ENCODE measurements at regions not wholly inside any gene's neighbourhood (a gene's known extent, or its start where the extent isn't known, plus 50 kb on each side); places are given as distances from the start of the nearest gene placed in this dataset.

DNA sequence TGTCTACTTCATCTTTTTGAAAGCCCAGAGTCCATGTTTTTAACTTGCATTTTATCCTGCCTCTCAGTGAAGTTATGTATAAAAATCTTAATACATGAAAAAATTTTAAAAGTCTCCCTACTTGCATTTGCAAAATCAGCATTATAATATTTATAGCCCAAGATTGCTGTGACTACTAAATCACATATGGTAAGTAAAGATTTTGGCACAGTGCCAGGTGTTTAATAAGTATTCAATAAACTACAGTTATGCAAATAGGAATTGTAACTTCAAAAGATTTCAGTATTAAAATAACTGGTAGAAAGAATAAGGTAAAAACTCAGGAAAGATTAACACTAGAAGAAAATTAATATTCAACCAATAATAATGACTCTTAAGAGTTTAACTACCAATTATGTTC lies 641.7 kb downstream of the LRRIQ3 start:
- Histone ChIP-seq H3K27me3 (replicated peaks in 1 of 4; ENCODE audit: control extremely low read depth in 1 of 4, control insufficient read depth in 3 of 4, insufficient read depth in 4 of 4, low read length in 3 of 4) (no peaks in the 10 kb centered on the region), H2AFZ (ENCODE audit: insufficient read depth, low read depth, low read length, poor library complexity, severe bottlenecking) (no peak overlapping the region), H3K4me2 (replicated peaks; ENCODE audit: low read depth, low read length, poor library complexity, severe bottlenecking) (no peak overlapping the region), H3K36me3 (replicated peaks in 1 of 2; ENCODE audit: control extremely low read depth in 1 of 2, control insufficient read depth in 1 of 2, extremely low read depth in 1 of 2, insufficient read depth in 2 of 2, low read length in 1 of 2) (no peaks in the 10 kb centered on the region), H3K79me2 (ENCODE audit: control insufficient read depth, insufficient read depth, low read length) (no peaks in the 10 kb centered on the region), H3K4me1 (ENCODE audit: control insufficient read depth in 2 of 2, insufficient read depth in 2 of 2, low read length in 2 of 2) (no peaks in the 10 kb centered on the region), H3K27ac (ENCODE audit: low read length in 2 of 2) (no peak overlapping the region), H3K9ac (ENCODE audit: low read length) (no peak overlapping the region), H3K9me3 (ENCODE audit: control extremely low read depth in 1 of 3, control insufficient read depth in 2 of 3, insufficient read depth in 1 of 3, low read length in 2 of 3) (peaks cover 2 to 9% (median 3%) of the 10 kb centered on the region in 3 donors), H4K20me1 (ENCODE audit: control insufficient read depth, insufficient read depth, low read length, poor library complexity, severe bottlenecking) (no peaks in the 10 kb centered on the region), H3K4me3 (ENCODE audit: control extremely low read depth in 1 of 5, extremely low read depth in 1 of 5, insufficient read depth in 1 of 5, low read depth in 2 of 5, low read length in 4 of 5) (no peak overlapping the region)
- Mint-ChIP-seq H3K4me3 (no peak overlapping the region), H3K27me3 (no peaks in the 10 kb centered on the region), H3K9me3 (ENCODE audit: insufficient read depth) (peaks cover 9% of the 10 kb centered on the region), H3K4me1 (no peaks in the 10 kb centered on the region), H3K27ac (no peak overlapping the region)
- ChIA-PET POLR2A (no interaction called here), CTCF (no interaction called here)
- ATAC-seq (ENCODE audit: low read depth) (no peak), DNase-seq (no peak)
- intact Hi-C loops (cut with micrococcal nuclease), result no loop called here
- TF ChIP-seq, protein P1, sequence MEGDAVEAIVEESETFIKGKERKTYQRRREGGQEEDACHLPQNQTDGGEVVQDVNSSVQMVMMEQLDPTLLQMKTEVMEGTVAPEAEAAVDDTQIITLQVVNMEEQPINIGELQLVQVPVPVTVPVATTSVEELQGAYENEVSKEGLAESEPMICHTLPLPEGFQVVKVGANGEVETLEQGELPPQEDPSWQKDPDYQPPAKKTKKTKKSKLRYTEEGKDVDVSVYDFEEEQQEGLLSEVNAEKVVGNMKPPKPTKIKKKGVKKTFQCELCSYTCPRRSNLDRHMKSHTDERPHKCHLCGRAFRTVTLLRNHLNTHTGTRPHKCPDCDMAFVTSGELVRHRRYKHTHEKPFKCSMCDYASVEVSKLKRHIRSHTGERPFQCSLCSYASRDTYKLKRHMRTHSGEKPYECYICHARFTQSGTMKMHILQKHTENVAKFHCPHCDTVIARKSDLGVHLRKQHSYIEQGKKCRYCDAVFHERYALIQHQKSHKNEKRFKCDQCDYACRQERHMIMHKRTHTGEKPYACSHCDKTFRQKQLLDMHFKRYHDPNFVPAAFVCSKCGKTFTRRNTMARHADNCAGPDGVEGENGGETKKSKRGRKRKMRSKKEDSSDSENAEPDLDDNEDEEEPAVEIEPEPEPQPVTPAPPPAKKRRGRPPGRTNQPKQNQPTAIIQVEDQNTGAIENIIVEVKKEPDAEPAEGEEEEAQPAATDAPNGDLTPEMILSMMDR (IDR thresholded peaks at IDR 0.05), result no peak
- no peak for TF ChIP-seq EZH2 (IDR thresholded peaks at IDR 0.05; ENCODE audit: borderline replicate concordance, insufficient read depth, low read depth, low read length, poor library complexity, severe bottlenecking)

DNA sequence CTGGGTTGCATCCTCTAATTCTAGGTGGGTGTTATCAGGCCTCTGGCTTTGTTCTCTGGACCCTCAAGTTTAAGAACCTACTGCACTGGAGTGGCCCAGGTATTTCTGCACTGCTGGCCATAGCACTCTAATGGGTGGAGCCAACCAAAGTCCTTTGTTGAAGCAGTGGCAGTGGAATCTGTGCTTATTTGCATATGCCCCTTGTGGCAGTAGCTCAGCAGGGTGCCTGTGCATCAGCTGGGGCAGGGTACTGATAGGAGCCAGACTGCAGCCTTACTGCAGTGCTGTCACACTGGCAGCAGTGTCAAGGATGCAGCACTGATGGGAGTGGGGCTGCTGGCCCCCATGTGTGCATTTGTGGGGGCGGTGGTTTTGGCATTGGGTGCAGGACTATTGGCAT lies 660.6 kb downstream of the LRRIQ3 start:
- no peak overlapping the region for H3K4me2 ChIP-seq (replicated peaks; ENCODE audit: low read depth, low read length, poor library complexity, severe bottlenecking)
- H3K27me3 ChIP-seq (replicated peaks in 1 of 4; ENCODE audit: control extremely low read depth in 1 of 4, control insufficient read depth in 3 of 4, insufficient read depth in 4 of 4, low read length in 3 of 4), result no peaks in the 10 kb centered on the region
- H3K4me1 ChIP-seq (ENCODE audit: control insufficient read depth in 2 of 2, insufficient read depth in 2 of 2, low read length in 2 of 2), result no peaks in the 10 kb centered on the region
- intact Hi-C loops (cut with micrococcal nuclease), result no loop called here
- H3K9ac ChIP-seq (ENCODE audit: low read length), result no peak overlapping the region
- ChIA-PET CTCF (no interaction called here), POLR2A (no interaction called here)
- H3K36me3 ChIP-seq (replicated peaks in 1 of 2; ENCODE audit: control extremely low read depth in 1 of 2, control insufficient read depth in 1 of 2, extremely low read depth in 1 of 2, insufficient read depth in 2 of 2, low read length in 1 of 2), result no peaks in the 10 kb centered on the region
- peaks cover 0 to 5% (median 0%) of the 10 kb centered on the region in 3 donors for H3K9me3 ChIP-seq (ENCODE audit: control extremely low read depth in 1 of 3, control insufficient read depth in 2 of 3, insufficient read depth in 1 of 3, low read length in 2 of 3)
- H3K27ac ChIP-seq (ENCODE audit: low read length in 2 of 2), result no peak overlapping the region
- Mint-ChIP-seq H3K27me3 (no peaks in the 10 kb centered on the region), H3K4me3 (no peak overlapping the region), H3K27ac (no peak overlapping the region), H3K9me3 (ENCODE audit: insufficient read depth) (peaks cover 3% of the 10 kb centered on the region), H3K4me1 (no peaks in the 10 kb centered on the region)
- H4K20me1 ChIP-seq (ENCODE audit: control insufficient read depth, insufficient read depth, low read length, poor library complexity, severe bottlenecking), result no peaks in the 10 kb centered on the region
- no peak overlapping the region for H3K4me3 ChIP-seq (ENCODE audit: control extremely low read depth in 1 of 5, extremely low read depth in 1 of 5, insufficient read depth in 1 of 5, low read depth in 2 of 5, low read length in 4 of 5)
- DNase-seq (no peak), ATAC-seq (ENCODE audit: low read depth) (no peak)
- no peak for TF ChIP-seq EZH2 (IDR thresholded peaks at IDR 0.05; ENCODE audit: borderline replicate concordance, insufficient read depth, low read depth, low read length, poor library complexity, severe bottlenecking)
- TF ChIP-seq, protein P1 (IDR thresholded peaks at IDR 0.05), result no peak
- no peak overlapping the region for H2AFZ ChIP-seq (ENCODE audit: insufficient read depth, low read depth, low read length, poor library complexity, severe bottlenecking)
- 100% methylated on average over 1 of the region's 1 CpG for WGBS (ENCODE audit: insufficient coverage)
- H3K79me2 ChIP-seq (ENCODE audit: control insufficient read depth, insufficient read depth, low read length), result no peaks in the 10 kb centered on the region

Measured in B cell (primary cell).